DND-41 (cell line): ENCODE measurements at regions not wholly inside any gene's neighbourhood (a gene's known extent, or its start where the extent isn't known, plus 50 kb on each side); places are given as distances from the start of the nearest gene placed in this dataset.

ENCODE experiments used
- ATAC-seq: fragments of 200-7000 bp; cut with Tn5 transposase; 3 replicates; pipeline ENCODE4 v1.9.1; 2021; ENCODE audit warnings: low read depth; ENCODE audit not compliant: insufficient read depth
- DNase-seq: peaks from one replicate; pipeline ENCODE4 v3.0.0-alpha.2; 2020
- H2AFZ ChIP-seq: 2 replicates; pipeline ENCODE4 v1.6.0; 2012; ENCODE audit warnings: low read depth, low read length
- H3K27ac ChIP-seq: 2 replicates; pipeline ENCODE4 v1.5.1; 2012; ENCODE audit warnings: low read length, inconsistent platforms
- H3K27me3 ChIP-seq: fragments of 200-600 bp; sonication (generic); 2 replicates; pipeline ENCODE4 v1.6.0; 2012; ENCODE audit warnings: low read length, mild to moderate bottlenecking, inconsistent platforms; ENCODE audit not compliant: insufficient read depth, poor library complexity
- H3K36me3 ChIP-seq: 2 replicates; pipeline ENCODE4 v1.5.1; 2012; ENCODE audit warnings: low read length, inconsistent platforms; ENCODE audit not compliant: insufficient read depth
- H3K4me1 ChIP-seq: 2 replicates; pipeline ENCODE4 v1.5.1; 2012; ENCODE audit warnings: mild to moderate bottlenecking, low read length; ENCODE audit not compliant: insufficient read depth
- H3K4me2 ChIP-seq: 2 replicates; pipeline ENCODE4 v1.6.0; 2012; ENCODE audit warnings: mild to moderate bottlenecking, moderate library complexity, low read length, inconsistent platforms; ENCODE audit not compliant: insufficient read depth
- H3K4me3 ChIP-seq, 2 experiments: fragments of 200-600 bp in 1 of 2; shearing (Covaris generic) in 1 of 2; 2 replicates each; pipeline ENCODE4 v1.5.1; 2012 to 2016; ENCODE audit warnings: inconsistent platforms in 2 of 2, low read length in 2 of 2, mild to moderate bottlenecking in 2 of 2, low read depth in 1 of 2, moderate library complexity in 1 of 2
- H3K79me2 ChIP-seq: 2 replicates; pipeline ENCODE4 v1.6.0; 2012; ENCODE audit warnings: low read length, inconsistent platforms; ENCODE audit not compliant: insufficient read depth
- H3K9ac ChIP-seq: 2 replicates; pipeline ENCODE4 v1.6.0; 2012; ENCODE audit warnings: low read depth, mild to moderate bottlenecking, inconsistent platforms, low read length, moderate library complexity
- H3K9me3 ChIP-seq: 2 replicates; pipeline ENCODE4 v1.5.1; 2012; ENCODE audit warnings: low read length, moderate library complexity, mild to moderate bottlenecking, inconsistent platforms; ENCODE audit not compliant: insufficient read depth, severe bottlenecking
- H4K20me1 ChIP-seq: 2 replicates; pipeline ENCODE4 v1.6.0; 2012; ENCODE audit warnings: low read length; ENCODE audit not compliant: insufficient read depth
- CTCF ChIP-seq: IDR thresholded peaks from 2 replicates; pipeline ENCODE4 v1.5.1; 2012; ENCODE audit warnings: borderline replicate concordance, low read length, moderate library complexity, mild to moderate bottlenecking; ENCODE audit not compliant: poor library complexity, severe bottlenecking; ENCODE audit errors: extremely low read depth
- EZH2 ChIP-seq: IDR thresholded peaks from 3 replicates; pipeline ENCODE4 v1.6.1; 2012; ENCODE audit warnings: borderline replicate concordance, low read depth, mild to moderate bottlenecking, moderate library complexity, low read length, inconsistent platforms; ENCODE audit not compliant: severe bottlenecking

DNA sequence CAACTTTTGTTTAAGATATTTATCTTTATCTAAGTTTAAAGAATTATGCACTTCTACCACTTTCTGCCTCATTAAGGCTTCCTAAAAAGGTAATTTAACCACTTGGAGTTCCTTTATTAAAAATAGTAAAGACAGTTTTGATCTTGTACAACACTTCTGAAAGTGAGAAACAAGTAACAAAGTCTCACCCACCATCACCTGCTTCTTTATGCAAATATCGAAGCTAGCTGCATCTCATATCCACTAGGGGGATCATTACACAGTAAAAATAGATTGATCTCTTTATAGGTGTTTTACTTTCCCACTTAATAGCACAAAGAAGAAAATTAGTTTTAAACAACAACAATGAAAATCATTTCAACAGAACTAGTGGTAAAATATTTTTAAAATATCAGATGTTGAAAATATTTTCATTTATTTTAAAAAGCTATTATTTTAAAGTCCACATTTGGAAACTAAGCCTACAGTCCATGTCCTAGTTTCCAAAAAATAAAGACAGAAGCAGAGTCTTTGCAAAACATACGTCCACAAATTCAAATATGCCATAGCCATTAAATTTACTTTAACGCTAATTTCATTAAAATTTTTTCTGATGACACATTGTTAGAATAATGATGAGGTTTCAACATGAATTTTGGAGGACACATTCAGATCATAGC is 160.0 kb upstream of the SOX5 start:
- TF ChIP-seq EZH2 (no peak), CTCF (peak; percentile 84)
- no peak for DNase-seq
- Histone ChIP-seq H3K4me1 (peaks cover 7% of the 10 kb centered on the region; the same call in 1 of the 2 replicates), H2AFZ (0 out of 2 replicates have a peak overlapping the region, but pooled peaks have one; percentile 41), H3K4me3 (no peak overlapping the region), H3K4me2 (no peak overlapping the region), H3K79me2 (no peaks in the 10 kb centered on the region), H4K20me1 (no peaks in the 10 kb centered on the region), H3K9me3 (peaks cover 1% of the 10 kb centered on the region), H3K9ac (no peak overlapping the region), H3K27me3 (no peaks in the 10 kb centered on the region), H3K36me3 (no peaks in the 10 kb centered on the region), H3K27ac (no peak overlapping the region)
- ATAC-seq: peak; percentile 71; the same call in 2 of the 3 replicates

GRCh38 chr12:24102676-24103075 is 153.2 kb upstream of the SOX5 start:
- DNase-seq (no peak), ATAC-seq (no peak)
- H3K79me2 ChIP-seq: no peaks in the 10 kb centered on the region
- no peak overlapping the region for H2AFZ ChIP-seq
- H3K27me3 ChIP-seq: no peaks in the 10 kb centered on the region
- no peak overlapping the region for H3K4me3 ChIP-seq
- H3K27ac ChIP-seq: no peak overlapping the region
- no peaks in the 10 kb centered on the region for H3K4me1 ChIP-seq
- no peak overlapping the region for H3K4me2 ChIP-seq
- H4K20me1 ChIP-seq: no peaks in the 10 kb centered on the region
- TF ChIP-seq EZH2: no peak
- no peak for TF ChIP-seq CTCF
- H3K9ac ChIP-seq: no peak overlapping the region
- peaks cover 3% of the 10 kb centered on the region for H3K9me3 ChIP-seq
- H3K36me3 ChIP-seq: no peaks in the 10 kb centered on the region

DNA sequence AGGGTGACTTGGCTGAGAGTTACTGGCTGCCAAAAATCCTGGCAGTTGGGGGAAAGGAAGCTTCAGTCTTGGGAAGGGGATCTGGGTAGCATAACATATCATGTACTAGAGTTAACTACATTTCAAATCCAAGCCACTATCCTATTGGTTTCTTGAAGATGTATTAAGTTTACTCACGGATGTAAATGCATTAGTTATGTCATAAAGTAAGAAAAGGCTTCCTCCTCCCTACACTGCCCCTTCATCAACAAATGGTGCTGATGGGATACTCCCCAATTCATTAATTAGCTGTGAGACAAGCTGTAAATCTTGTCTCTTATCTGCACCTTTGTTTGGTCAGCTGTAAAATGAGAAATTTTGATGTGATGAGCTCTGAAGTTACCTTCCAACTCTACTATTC is 150.1 kb upstream of the SOX5 start:
- H3K4me1 ChIP-seq: peaks cover 5% of the 10 kb centered on the region; the same call in 1 of the 2 replicates

More for the DNA sequence above, 150.1 kb upstream of the SOX5 start:
- Histone ChIP-seq H3K36me3 (no peaks in the 10 kb centered on the region), H3K9me3 (peaks cover 3% of the 10 kb centered on the region), H3K4me3 (no peak overlapping the region), H3K79me2 (no peaks in the 10 kb centered on the region), H3K4me2 (no peak overlapping the region), H2AFZ (no peak overlapping the region), H3K9ac (no peak overlapping the region), H3K27me3 (no peaks in the 10 kb centered on the region), H3K27ac (no peak overlapping the region), H4K20me1 (no peaks in the 10 kb centered on the region)
- ATAC-seq: no peak
- TF ChIP-seq EZH2: no peak
- no peak for TF ChIP-seq CTCF
- DNase-seq: no peak
